NCI-H526 treated with DMSO at 0.1 percent for 48 hours (cell line): ENCODE measurements at regions not wholly inside any gene's neighbourhood (a gene's known extent, or its start where the extent isn't known, plus 50 kb on each side); places are given as distances from the start of the nearest gene placed in this dataset.
"Not testable (repeated sequence)": the region's sequence is repeated elsewhere in the genome, so short reads cannot be mapped to it uniquely, and the experiment has no call there.

Experiments
- DNase-seq: peaks from one replicate; lab custom pipeline; 2025; lab: John Stamatoyannopoulos, UW

DNA sequence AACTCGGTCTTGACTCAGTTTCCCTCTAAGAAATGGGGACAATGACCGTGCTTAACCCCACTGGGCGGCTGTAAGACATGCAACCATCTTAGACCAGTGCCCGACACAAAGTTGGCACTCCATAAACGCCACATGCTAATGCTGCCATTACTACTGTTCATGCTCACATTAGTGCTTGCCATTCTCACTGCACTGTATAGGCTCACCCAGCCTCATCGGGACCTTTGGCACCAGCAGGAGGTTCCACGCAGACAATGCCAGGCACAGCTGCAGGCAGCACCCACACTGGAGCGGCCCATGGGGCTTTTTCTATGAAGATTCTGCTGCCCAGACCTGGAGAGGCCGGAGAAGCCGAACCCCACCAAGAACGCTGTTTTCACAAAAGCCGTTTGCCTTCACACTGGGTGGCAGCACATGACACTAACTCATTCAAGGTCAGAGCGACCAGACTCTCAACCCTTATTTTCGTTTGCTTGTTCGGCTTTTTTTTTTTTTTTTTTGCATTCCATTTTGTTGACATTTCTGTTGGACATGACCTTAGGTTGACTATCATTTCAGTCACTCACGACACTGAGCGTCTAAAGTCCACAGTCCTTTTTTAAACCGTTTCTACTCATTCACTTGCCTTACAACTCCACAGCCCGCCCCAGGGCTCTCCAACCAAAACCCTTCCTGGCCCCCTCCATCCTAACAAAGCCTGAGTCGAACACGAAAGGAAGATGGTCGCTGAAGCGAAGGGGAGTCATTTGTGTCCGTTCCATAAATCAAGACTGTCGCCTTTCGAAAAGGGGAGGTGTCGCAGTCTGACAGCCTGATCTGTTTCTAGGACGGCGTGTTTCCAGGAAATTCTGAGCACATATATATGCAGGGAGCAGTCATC, 124.4 kb upstream of the RNF32 start:
- DNase-seq, result peak; percentile 15

DNA sequence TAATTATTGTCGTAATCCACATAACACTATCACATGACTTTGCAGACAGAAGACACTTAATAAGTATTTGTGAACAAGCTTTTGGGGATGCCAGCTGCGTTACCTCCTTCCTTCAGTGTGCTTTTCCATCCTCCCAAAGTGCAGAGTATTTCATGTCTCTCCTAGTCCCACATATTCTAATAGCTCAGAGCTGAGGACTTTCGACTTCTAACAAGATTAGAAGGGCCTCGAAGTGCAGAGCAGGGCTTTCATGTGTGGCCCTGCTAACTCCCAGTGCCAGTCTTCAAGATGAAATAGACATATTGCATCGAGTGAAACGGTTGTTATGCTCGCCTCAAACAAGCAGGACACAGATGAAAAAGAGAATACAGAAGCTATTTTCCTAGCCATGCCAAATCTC, 125.7 kb upstream of the RNF32 start:
- no peak for DNase-seq

DNA sequence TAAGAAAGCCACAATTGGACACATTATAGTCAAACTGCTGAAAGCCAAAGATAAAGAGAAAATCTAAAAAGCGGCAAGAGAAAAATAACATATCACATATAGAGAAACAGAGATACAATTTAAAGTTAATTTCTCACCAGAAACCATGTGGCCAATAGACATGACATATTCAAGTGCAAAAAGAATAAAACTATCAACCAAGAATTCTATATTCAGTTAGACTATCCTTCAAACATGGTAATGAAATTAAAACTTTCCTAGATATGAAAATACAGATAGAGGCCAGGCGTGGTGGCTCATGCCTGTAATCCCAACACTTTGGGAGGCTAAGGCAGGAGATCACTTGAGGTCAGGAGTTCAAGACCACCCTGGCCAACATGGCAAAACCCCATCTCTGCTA, 129.1 kb upstream of the RNF32 start:
- DNase-seq, result no peak

DNA sequence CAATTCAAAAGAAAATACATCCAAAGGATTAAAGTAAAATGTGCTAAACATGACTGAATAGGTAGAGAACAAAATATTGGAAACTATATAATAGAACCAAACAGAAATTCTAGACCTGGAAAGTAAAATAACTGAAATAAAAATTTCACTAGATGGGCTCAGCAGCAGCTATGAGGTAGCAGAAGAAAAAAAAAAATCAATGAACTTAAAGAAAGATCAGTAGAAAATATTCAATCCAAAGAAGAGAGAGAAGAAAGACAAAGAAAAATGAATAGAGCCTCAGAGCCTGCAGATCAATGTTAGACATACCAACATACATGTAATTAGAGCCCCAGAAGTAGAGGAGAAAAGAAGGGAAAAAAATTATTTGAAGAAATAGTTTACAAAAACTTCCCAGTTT, 129.6 kb upstream of the RNF32 start:
- no peak for DNase-seq

DNA sequence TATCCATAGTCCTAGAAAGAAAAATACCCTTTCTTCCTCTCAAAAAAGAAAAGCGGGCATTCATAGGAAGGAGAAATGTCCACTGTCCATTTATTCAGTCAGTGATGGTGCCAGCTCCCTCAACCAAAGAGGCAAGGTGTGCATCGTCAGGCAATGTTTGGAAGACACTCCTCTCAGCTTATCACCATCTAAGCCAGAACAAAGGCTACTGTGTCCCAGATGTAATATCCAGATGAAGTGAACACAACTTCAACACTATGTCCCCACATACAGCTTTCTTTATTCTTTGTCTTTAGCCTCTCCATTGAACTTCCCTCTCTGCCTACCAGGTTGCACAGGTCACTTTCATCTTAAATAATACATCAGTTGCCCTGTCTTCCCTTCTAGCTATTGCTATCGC, 131.4 kb upstream of the RNF32 start:
- no peak for DNase-seq

DNA sequence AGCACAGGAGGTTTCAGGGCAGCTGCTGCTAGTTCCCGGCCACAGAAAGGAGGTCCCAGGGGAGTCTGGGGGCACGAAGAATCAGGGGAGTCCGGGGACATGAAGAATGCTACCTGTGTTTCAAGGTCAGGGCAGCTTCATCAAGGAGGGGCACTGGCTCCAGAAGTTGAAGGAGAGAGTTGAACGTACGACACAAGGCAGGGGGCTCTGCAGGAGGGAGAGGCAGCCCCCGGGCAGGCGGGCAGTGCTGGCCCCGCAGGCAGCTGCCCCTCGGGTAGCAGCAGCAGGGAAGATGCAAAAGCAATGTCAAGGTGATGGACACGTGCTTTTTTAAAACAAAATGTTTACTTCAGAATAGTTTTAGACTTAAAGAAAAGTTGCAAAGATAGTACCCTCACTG, 134.7 kb upstream of the RNF32 start:
- no peak for DNase-seq

DNA sequence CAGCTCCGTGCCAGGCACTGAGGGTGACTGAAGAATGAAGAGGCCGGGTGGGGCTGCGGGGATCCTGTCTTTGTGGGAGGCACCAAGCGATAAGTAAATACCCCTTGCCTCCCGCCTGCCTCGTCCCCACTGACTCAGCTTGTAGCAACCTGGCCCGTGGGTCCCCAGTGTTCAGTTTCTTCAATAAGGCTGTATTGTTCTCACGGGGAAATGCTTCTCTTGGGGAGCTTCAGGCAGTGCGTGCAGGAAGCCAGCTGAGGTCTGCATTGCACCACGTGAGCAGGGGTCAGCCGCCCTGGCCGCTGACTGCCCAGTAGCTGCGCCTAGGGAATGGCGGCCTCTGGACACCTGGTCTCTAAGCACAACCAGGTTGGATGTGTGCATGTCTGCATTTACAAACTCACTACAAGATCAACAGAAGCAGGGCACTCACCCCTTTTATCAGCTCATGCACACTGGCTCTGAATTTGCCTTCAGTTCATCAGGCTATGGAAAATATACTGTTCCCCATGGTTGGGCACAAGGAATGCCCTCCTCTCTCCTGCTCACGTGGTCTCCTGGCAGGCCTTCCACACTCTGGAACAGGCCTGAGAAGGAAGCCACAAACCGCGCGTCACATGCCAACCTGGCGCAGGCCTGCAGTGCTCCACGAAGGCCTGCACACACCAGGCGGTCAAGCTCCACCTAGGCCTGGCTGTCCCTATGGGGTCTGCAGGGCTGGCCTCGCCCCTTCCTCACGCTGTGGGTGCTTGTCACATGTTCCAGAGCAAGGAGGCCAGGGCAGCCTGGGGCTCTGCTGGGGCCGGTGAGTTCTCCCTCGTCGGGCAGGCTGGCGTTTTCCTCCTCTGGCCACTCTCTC, 135.7 kb upstream of the RNF32 start:
- DNase-seq, result peak; percentile 45

DNA sequence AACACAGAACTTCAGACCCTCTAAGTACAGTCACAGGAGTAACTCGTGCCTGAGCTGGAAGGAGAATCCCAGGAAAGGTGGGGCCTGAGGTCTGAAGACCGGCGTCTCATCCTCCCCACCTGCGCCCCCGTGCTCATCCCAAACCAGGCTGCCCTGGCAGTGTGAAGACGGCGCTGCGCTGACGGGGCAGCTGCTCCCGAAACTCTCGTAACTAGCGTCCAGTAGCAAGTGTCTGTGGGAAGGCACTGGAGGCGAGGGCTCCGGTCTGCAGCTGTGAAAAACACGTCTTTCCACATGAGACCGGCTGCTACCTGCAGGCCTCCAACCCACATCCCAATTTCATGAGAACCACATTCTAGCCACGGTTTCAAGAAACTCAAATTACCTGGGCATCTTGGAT, 136.6 kb upstream of the RNF32 start:
- DNase-seq, result no peak

DNA sequence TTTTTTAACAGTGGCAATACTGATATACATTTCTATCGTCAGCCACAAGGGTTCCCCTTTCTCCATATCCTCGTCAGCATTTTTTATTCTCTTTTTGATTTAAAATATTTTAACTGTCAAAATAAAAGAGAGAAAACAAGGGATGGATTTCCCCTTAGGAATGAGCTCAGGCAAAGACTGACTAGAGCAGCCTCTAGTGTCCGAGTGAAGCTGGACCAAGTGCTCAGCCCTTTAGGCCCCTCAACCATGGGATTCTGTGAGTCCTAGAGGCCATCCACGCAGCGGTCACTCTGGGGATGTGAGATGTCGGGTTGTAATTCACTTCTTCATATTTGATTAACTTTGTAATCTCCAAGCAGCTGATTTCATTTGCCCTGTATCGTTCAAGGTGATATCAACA, 137.4 kb upstream of the RNF32 start:
- no peak for DNase-seq

DNA sequence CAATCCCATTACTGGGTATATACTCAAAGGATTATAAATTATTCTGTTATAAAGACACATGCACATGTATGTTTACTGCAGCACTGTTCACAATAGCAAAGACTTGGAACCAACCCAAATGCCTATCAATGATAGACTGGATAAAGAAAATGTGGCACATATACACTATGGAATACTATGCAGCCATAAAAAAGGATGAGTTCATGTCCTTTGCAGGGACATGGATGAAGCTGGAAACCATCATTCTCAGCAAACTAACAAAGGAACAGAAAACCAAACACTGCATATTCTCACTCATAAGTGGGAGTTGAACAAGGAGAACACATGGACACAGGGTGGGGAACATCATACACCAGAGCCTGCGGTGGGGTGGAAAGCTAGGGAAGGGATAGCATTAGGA, 138.8 kb upstream of the RNF32 start:
- DNase-seq, result not testable (repeated sequence)

DNA sequence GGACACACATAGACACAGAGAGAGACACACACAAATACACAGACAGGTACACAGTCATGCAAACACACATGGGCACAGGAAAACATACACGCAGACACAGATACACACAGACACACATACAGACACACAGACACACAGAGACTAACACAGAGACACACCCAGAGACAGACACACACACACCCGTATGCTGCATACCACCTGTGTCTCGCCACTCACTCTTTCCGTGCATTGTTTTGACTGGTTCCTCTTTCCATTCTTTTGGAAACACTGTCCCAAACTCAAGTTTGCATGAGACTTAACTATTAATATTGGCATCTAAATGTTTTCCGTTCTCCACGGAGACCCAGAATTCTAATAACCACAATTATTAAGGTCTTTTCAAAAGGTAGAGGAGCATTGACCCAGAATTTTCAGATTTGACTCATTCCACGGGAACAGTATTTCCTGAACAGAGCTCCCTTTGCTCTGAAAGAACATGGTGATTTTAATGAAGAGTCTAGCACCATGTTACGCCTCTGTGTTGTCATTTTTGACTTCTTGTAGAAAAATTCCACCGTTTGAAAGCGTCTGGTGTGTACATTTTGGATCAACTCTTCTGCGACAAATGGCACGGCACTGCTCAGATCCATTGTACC, 141.2 kb upstream of the RNF32 start:
- DNase-seq, result no peak

DNA sequence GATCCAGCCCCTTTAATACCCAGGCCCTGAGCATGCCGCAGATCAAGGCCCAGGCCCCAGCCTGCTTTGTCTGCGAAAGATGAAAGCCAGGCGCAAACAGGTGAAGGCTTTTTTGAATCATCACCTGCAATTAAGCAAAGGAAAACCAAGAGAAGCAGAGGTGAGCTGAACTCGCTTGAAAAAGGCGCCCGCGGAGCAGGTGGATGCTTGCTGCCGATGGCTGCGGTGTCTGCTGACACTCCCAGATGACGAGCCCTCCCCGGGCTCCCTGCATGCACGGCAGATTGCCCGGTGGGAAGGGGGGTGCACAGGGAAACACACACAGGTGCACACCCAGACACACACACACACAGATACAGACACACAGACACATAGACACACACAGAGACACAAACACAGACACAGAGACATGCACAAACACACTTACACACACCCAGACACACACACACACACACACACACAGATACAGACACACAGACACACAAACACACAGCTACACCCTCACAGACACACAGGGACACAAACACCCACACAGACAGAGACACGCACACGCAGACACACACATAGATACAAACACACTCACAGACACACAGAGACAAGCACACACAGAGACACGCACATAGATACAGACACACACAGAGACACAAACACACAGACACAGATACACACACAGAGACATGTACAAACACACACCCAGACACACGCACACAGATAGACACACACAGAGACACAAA, 142.6 kb upstream of the RNF32 start:
- no peak for DNase-seq

DNA sequence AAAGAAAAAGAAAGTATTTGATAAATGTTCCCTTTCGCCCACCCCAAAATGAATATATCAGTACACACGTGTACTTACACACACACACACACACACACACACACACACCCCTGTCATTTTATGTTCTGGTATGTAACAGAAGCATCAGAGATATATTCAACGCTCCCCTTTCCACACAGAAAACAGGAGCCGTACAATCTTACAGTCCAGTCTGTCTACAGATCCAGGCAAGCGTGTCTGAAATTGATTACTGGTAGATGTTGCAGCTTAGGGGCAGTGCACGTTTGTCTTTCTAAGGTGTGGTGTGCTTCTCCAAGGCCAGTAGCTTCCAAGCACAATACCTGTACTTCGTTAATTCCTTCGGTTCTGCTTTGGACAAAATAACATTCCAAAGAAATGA, 143.7 kb upstream of the RNF32 start:
- DNase-seq, result no peak

DNA sequence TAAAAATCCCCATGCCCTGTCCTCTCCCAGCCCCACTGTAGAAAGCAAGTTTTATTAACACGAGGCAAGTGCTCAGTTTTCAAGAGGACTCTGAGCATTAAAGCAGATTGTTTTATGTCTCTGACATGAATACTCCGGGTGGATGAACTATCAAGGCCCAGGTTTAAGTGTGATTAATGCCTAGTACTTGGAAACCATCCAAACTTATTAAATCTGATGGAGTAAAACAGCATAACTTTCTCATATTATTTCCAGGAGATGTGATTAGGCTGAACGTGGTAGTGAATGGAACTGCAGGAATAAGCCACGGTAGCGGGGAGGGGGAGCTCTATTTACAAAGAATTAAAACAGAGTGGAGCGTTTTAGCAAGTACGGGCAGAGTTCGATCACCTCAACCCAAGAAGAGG, 144.2 kb upstream of the RNF32 start:
- no peak for DNase-seq

DNA sequence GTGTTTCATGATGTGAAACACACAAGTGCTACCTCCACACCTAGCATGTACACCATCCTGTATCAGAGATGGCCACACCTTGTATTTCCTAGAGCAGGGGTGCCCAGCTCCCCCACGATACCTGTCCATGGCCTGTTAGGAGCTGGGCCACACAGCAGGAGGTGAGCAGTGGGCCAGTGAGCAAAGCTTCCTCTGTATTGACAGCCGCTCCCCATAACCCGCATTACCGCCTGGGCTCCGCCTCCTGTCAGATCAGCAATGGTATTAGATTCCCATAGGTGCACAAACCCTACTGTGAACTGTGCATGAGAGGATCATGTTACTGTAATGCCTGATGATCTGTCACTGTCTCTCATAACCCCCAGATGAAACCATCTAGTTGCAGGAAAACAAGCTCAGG, 145.6 kb upstream of the RNF32 start:
- DNase-seq, result no peak

DNA sequence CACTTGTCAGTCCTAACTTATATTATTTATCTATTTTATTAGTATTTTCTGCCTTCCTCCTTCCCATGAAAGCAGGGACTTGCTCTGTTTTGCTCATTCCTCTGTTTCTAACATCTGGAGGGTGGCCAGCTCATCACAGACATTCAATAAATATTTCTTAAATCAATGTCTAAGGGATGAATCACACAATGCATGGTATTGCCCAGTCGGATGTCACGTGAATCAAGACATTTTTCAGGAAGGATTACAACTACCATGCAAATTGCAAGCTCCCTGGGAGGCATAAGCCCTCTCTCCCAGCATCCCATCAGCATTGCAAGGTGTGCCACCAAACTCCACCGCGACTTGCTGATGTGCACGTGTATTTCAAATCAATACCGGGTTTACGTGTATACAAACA, 146.6 kb upstream of the RNF32 start:
- no peak for DNase-seq

DNA sequence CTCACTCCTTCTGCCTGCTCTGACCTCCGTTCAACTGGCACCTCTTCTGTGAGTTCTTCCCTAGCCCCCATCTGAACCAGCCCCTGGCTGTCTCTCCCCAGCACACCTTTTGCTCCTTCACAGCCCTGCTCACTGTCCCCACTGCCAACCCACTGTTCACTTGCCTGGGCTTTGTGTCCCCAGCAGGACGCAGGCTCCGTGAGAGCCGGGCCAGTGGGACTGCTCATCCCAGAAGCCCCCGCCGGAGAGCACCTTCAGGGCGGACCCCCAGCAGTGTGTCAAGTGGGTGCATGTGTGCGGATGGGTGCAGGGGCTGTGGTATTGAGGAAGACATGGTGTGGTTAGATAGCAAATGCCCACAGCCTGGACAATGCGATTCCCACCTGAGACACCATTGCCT, 148.4 kb upstream of the RNF32 start:
- DNase-seq, result no peak

DNA sequence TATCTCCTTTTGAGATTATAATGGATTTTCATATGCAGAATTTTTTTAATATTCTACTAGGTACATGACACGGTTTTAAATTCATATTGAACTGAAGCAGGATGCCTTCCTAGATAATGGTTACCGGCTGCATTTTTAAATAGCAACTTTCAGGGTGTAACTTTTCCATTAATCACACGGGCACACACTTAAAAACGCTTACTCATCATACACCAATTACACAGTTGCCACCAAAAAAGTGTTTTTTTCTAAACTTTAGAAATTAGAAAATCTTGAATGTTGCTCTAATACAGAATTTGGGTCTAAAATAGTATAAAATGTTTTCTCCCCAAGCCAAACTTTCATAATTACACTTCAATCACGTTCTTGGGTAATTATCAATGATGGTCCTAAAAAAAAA, 149.1 kb upstream of the RNF32 start:
- no peak for DNase-seq

DNA sequence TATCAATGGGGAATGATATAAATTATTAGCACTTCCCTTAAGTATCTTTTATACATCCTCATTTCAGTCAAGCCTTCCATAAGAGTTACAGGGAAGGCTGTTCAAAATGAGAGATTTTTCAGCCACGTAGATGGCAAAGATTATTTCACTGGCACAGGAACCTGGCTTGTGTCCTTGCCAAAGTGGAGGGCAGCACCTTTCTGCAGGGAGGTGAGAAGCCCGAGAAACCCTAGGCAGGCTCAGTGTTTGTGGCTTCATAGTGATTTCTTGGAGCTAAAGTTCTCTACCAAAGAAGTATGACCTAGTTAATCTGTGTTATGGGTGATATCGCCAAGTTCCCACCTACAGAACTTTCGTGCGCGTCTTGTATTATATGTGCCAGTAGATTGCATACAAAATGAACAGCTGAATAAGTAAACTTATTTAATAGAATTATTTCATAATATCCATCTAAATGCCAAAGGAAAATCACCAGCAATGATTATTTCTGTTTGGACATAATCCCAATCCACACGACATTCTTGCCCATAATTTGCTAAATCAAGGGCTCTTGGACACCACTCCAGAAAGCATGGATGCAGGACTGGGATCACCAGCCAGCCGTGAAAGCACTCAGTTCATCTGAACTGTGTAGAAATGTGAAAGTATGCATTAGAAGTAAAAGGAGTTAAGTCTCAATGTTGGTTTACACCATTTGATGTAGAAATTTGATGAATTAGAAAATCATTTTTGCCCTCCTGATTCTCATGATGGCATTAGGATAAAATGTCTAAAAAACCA, 150.4 kb upstream of the RNF32 start:
- DNase-seq, result no peak

DNA sequence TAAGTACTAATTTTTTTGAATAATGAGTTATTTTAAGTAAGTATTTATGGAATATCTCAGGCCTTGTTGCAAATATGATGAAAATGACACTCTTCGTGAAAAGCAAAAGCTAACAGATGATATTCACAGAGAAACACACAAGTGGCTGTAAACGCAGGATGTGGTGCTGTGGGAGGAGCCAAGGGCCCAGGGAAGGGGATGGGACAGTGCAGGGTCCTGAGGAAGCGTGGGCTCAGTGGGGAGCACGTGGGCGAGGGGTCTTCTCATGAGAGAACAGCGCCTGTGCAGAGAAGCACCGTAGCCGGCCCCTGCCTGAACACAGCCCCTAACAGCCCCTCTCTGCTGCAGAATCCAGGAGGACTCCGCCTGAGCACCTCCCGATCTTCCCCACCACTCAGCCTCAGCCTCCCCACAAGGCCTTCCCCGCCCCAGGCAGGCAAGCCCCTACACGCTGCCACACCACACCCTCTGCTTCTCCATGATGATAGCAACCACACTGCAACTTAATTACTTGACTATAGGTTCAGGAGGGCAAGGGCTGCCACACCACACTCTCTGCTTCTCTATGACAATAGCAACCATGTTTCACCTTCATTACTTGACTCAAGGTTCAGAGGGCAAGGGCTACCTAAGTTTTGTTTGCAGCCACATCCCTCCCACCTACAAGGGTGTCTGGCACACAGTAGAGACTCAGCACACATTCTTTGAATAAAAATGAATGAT, 152.6 kb upstream of the RNF32 start:
- DNase-seq, result peak; percentile 63

DNA sequence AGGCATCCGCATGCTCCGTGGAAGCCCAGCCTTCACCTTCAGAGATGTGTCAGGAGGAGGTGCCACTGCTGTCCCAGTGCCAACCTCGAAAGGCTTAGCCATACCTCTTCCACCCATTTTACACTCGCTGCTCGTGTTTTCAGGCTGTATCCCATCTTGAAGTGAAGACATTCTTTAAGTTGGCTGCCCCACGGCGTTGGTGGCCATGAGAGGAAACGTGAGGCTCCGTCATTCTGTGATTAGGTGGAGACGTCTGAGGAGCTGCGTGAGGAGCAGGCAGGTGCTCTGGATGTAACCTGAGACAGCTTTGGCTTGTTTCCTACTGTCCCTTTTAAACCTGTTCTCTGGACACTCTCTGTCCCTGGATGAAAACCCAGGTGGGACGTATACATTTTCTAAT, 159.9 kb upstream of the RNF32 start:
- no peak for DNase-seq
